ENCODE measurements at regions not wholly inside any gene's neighbourhood (a gene's known extent, or its start where the extent isn't known, plus 50 kb on each side); places are given as distances from the start of the nearest gene placed in this dataset.
"Not testable (repeated sequence)": the region's sequence is repeated elsewhere in the genome, so short reads cannot be mapped to it uniquely, and the experiment has no call there.

GRCh38 chr7:109577265-109577664 lies 1007.6 kb downstream of the DNAJB9 start:
- no peaks in the 10 kb centered on the region for H3K9me3 ChIP-seq
- DNase-seq (ENCODE audit: extremely low spot score in 2 of 2) = no peak
- H3K27me3 ChIP-seq = no peaks in the 10 kb centered on the region
- H3K4me1 ChIP-seq = no peaks in the 10 kb centered on the region
- H3K36me3 ChIP-seq = no peaks in the 10 kb centered on the region
- no peak overlapping the region for H3K27ac ChIP-seq
- TF ChIP-seq POLR2AphosphoS5 (IDR thresholded peaks at IDR 0.05; ENCODE audit: insufficient read depth in 1 of 2, low read depth in 1 of 2) (no peak), CTCF (IDR thresholded peaks at IDR 0.05) (no peak), POLR2A (IDR thresholded peaks at IDR 0.05) (no peak)
- H3K4me3 ChIP-seq = no peak overlapping the region
- intact Hi-C loops (cut with DNase I) = no loop called here

- H3K9me3 ChIP-seq = no peaks in the 10 kb centered on the region
- H3K4me3 ChIP-seq = no peak overlapping the region
- H3K4me1 ChIP-seq = no peaks in the 10 kb centered on the region
- no peaks in the 10 kb centered on the region for H3K36me3 ChIP-seq
- no peak for DNase-seq (ENCODE audit: extremely low spot score in 2 of 2)
- no peak for TF ChIP-seq CTCF (IDR thresholded peaks at IDR 0.05)
- no peak for TF ChIP-seq POLR2A (IDR thresholded peaks at IDR 0.05)
- H3K27me3 ChIP-seq = no peaks in the 10 kb centered on the region
- no peak overlapping the region for H3K27ac ChIP-seq
- intact Hi-C loops (cut with DNase I) = no loop called here
These were observed 1010.2 kb downstream of the DNAJB9 start for GRCh38 chr7:109579901-109580300.

- no peak for DNase-seq (ENCODE audit: extremely low spot score in 2 of 2)
- intact Hi-C loops (cut with DNase I) = no loop called here
These were observed 1012.5 kb downstream of the DNAJB9 start for GRCh38 chr7:109582211-109582610.

GRCh38 chr7:109596948-109597347 lies 1027.3 kb downstream of the DNAJB9 start:
- intact Hi-C loops (cut with DNase I) = not testable (repeated sequence)

More at GRCh38 chr7:109582211-109582610, 1012.5 kb downstream of the DNAJB9 start:
- Histone ChIP-seq H3K36me3 (no peaks in the 10 kb centered on the region), H3K27ac (no peak overlapping the region), H3K4me3 (no peak overlapping the region), H3K4me1 (no peaks in the 10 kb centered on the region), H3K27me3 (no peaks in the 10 kb centered on the region), H3K9me3 (no peaks in the 10 kb centered on the region)
- no peak for TF ChIP-seq POLR2A (IDR thresholded peaks at IDR 0.05)
- no peak for TF ChIP-seq CTCF (IDR thresholded peaks at IDR 0.05)
- TF ChIP-seq POLR2AphosphoS5 (IDR thresholded peaks at IDR 0.05; ENCODE audit: insufficient read depth in 1 of 2, low read depth in 1 of 2) = no peak

GRCh38 chr7:109611656-109612055 lies 1042.0 kb downstream of the DNAJB9 start:
- Histone ChIP-seq H3K27me3 (no peaks in the 10 kb centered on the region), H3K9me3 (no peaks in the 10 kb centered on the region), H3K4me3 (no peak overlapping the region), H3K36me3 (no peaks in the 10 kb centered on the region), H3K4me1 (no peaks in the 10 kb centered on the region), H3K27ac (no peak overlapping the region)
- TF ChIP-seq POLR2A (IDR thresholded peaks at IDR 0.05) (no peak), POLR2AphosphoS5 (IDR thresholded peaks at IDR 0.05; ENCODE audit: insufficient read depth in 1 of 2, low read depth in 1 of 2) (no peak), CTCF (IDR thresholded peaks at IDR 0.05) (no peak)
- DNase-seq (ENCODE audit: extremely low spot score in 2 of 2) = no peak
- intact Hi-C loops (cut with DNase I) = no loop called here

More at GRCh38 chr7:109596948-109597347, 1027.3 kb downstream of the DNAJB9 start:
- not testable (repeated sequence) for H3K4me1 ChIP-seq; DNase-seq (ENCODE audit: extremely low spot score in 2 of 2); H3K4me3 ChIP-seq; H3K36me3 ChIP-seq; H3K9me3 ChIP-seq; H3K27me3 ChIP-seq; H3K27ac ChIP-seq

GRCh38 chr7:109616551-109617069 lies 1046.9 kb downstream of the DNAJB9 start:
- Histone ChIP-seq H3K27me3 (no peaks in the 10 kb centered on the region), H3K27ac (no peak overlapping the region), H3K4me3 (no peak overlapping the region), H3K36me3 (no peaks in the 10 kb centered on the region), H3K4me1 (no peaks in the 10 kb centered on the region), H3K9me3 (no peaks in the 10 kb centered on the region)
- intact Hi-C loops (cut with DNase I) = no loop called here
- TF ChIP-seq POLR2AphosphoS5 (IDR thresholded peaks at IDR 0.05; ENCODE audit: insufficient read depth in 1 of 2, low read depth in 1 of 2) (no peak), CTCF (IDR thresholded peaks at IDR 0.05) (no peak), POLR2A (IDR thresholded peaks at IDR 0.05) (no peak)
- no peak for DNase-seq (ENCODE audit: extremely low spot score in 2 of 2)
